HCEC 1CT (cell line): ENCODE measurements at regions not wholly inside any gene's neighbourhood (a gene's known extent, or its start where the extent isn't known, plus 50 kb on each side); places are given as distances from the start of the nearest gene placed in this dataset.

ENCODE experiments used
- DNase-seq: peaks from one replicate; pipeline ENCODE4 v3.0.0-alpha.2; 2017

GRCh38 chr3:68033867-68034266 lies 379.5 kb upstream of the SUCLG2 start:
- no peak for DNase-seq

- DNase-seq = no peak
These were observed 377.8 kb upstream of the SUCLG2 start for GRCh38 chr3:68032209-68032608.

DNA sequence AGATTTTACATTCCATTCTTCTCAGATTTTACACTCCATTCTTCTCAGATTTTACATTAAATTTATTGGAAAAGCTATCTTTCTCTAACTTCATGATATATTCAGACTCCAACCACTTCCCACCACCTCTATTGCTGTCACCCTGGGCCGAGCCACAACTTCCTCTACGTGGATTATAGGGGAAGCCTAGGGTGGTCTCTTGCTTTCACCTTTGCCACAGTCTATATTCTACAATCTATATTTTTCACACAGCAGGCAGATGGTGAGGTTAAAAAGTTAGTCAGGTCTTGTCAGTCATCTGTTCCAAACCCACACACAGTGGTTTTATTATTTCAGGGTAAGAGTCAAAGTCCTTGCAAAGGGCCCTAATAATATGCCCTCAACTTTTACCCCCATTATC lies 370.8 kb upstream of the SUCLG2 start:
- DNase-seq = no peak

GRCh38 chr3:68019876-68020275 lies 365.5 kb upstream of the SUCLG2 start:
- no peak for DNase-seq

- DNase-seq = no peak
These were observed 363.9 kb upstream of the SUCLG2 start for GRCh38 chr3:68018275-68018674.

- no peak for DNase-seq
These were observed 362.7 kb upstream of the SUCLG2 start for GRCh38 chr3:68017069-68017468.

DNA sequence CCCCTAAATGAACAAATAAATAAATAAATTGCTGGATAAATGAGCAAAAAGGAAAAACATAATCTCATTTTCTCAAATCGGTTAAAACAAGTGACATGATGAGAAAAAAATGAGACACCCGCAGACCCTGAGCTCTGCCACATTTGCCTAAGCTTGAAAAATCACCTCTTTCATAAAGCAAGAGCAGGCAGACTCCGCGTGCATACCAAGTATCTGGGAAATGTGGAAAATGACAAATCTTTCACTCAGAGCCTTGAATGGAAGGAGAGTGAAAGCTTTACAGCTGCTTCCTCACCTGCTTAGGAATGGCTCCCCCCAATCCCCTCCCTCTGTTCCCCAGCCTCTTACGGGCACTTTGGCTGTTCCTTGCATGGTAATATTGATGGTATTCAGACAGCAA lies 355.5 kb upstream of the SUCLG2 start:
- DNase-seq = no peak

DNA sequence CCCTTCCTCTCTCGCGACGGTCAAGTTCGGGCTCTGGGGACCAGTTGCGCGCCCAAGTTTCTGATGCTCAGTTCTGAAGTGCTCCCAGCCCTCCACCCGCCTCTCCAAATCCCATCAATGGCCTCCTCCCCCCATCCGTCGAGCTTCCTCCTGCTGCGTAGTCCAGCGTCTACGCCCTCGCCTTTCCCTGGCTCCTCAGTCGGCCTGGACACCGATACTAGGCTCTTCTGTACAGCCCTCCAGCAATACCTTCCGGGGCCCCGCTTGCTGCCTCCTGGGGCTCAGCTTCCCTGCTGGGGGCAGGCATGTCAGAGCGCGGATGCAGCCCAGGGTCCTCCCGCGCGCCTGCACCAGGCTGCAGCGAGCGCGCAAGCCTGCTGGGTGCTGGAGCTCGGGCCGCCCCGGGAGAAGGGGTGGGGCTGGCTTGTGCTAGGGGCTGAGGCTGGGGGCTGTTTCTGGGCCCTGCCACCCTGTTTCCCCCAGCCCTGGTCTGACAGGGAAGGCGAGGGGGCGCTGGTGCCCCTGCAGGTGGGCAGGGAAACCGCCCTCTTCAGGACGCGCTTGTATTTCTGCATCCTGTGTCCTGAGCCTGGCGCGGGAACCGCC lies 353.3 kb upstream of the SUCLG2 start:
- DNase-seq = no peak

- DNase-seq = no peak
These were observed 352.2 kb upstream of the SUCLG2 start for GRCh38 chr3:68006646-68007045.

- DNase-seq = no peak
These were observed 349.7 kb upstream of the SUCLG2 start for GRCh38 chr3:68004091-68004490.

DNA sequence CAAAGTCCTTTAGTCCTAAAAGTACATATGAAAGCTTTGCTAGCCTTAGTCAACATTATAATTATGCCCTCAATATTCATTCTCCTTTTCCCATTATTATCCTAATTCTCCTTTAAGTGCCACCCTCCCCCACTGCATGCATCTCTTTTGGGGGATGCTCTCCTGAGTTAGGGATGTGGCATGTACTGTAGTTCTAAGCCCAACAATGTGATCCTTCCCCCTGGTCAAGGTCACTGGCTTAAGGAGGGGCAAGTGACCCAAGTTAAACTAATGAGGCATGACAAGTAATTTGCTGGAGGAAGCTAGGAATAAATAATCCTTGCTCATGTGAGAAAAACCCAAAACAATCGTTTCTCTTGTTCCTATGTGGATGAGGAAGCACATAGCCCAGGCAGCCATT lies 343.9 kb upstream of the SUCLG2 start:
- no peak for DNase-seq

GRCh38 chr3:67995206-67995605 lies 340.8 kb upstream of the SUCLG2 start:
- DNase-seq = no peak

DNA sequence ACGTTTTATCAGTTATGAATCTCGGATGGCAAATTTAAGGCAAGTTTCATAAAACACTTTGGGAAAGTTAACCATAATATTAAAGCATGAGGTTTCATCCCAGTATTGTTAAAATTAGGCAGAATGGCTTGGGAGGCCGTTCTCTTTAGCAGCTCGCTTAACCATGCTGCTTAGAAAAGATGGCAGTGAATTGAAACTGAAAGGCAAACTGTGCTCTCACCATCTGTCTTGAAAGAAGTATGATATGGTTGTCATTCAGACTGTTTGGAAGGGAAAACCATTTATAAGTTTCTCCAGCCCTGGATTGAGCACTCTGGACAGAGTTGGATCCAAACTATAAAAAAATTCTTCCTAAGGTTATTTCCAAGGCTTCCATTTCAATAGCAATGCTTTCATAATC lies 332.3 kb upstream of the SUCLG2 start:
- DNase-seq = no peak

DNA sequence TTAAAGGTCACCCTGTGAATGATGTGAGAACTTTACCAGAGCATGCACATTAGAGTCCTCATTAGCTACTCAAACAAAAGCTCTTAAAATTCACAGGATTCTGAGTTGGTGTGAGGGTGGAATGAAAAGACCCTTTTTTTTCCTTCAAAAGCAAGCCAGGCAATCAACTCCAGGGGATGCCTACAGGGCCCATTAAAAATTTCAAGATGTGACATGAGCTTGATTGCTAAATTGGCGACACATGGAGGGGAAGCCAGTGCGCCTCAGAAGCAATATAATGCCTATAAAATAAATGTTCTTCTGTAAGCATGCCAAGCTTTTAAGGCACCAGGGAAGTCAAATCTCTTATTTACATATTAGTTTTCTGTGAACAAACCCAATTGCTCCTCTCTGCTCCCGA lies 328.8 kb upstream of the SUCLG2 start:
- no peak for DNase-seq

DNA sequence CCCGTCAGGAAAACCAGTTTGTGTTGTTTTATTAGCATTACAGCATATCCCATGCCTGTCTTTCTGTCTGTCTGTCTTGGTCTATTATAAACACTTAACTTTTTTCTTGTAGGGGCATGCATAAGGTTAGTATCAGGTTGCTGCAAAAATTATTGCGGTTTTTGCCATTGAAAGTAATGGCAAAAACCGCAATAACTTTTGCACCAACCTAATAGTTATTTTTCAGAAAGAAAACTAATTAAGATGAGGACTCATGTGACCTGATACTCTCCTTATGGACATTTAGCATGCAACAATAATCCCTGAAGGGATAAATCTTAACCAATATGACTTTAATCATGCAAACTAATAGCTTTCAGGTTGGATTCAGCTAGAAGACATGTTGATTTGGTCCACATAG lies 326.7 kb upstream of the SUCLG2 start:
- no peak for DNase-seq

DNA sequence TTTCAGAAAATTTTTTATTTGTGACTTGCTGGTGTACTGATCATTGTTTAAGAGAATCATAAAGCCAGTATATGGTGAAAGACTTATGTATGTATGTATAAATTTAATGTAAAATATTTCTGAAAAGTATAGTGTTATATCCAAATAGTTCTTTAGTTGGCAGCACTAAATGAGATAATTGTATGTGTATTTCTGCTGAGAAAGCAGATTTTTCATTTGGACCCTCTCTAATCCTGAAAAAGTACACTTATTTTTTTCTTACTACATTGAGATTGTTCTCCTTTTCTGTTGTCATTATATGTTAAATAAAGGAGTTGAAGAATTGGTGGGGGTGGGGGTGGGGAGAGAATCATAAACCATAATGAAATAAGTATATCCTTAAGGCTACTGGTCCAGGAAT lies 324.9 kb upstream of the SUCLG2 start:
- DNase-seq = no peak

GRCh38 chr3:67977762-67978161 lies 323.4 kb upstream of the SUCLG2 start:
- DNase-seq = no peak

- peak; percentile 71 for DNase-seq
These were observed 322.3 kb upstream of the SUCLG2 start for GRCh38 chr3:67976663-67977062.

- no peak for DNase-seq
These were observed 310.2 kb upstream of the SUCLG2 start for GRCh38 chr3:67964596-67964995.

- no peak for DNase-seq
These were observed 302.9 kb upstream of the SUCLG2 start for GRCh38 chr3:67957268-67957667.

DNA sequence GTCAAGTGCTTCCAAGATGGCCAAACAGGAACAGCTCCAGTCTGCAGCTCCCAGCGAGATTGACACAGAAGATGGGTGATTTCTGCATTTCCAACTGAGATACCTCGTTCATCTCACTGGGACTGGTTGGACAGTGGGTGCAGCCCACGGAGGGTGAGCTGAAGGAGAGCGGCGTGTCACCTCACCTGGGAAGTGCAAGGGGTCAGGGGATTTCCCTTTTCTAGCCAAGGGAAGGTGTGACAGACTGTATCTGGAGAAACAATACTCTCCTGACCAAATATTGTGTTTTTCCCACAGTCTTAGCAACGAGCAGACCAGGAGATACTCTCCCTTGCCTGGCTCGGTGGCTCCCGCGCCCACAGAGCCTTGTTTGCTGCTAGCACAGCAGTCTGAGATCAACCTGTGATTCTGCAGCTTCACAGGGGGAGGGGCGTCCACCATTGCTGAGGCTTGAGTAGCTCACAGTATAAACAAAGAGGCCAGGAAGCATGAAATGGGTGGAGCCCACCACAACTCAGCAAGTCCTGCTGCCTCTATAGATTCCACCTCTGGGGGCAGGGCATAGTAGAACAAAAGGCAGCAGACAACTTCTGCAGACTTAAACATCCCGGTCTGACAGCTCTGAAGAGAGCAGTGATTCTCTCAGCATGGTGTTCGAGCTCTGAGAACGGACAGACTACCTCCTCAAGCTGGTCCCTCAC lies 293.5 kb upstream of the SUCLG2 start:
- DNase-seq = peak; percentile 15

DNA sequence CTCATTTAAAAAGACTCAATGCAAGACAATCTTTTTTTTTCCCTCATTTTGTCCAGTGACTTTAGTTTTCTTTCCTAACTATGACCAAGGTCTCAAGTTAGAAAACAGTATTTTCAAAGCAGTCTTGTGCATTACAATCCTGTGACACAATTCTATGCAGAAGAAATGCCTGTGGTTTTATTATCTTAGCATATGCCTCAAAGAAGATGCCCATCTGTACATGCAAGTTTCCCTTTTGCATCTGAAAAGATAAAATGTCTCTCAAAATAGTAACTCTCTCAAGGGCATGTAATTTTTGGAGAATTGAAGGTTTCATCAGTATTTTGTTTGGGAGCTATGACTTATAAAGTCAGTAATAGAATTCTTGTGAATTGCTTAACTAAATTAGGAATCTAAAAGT lies 292.0 kb upstream of the SUCLG2 start:
- no peak for DNase-seq

DNA sequence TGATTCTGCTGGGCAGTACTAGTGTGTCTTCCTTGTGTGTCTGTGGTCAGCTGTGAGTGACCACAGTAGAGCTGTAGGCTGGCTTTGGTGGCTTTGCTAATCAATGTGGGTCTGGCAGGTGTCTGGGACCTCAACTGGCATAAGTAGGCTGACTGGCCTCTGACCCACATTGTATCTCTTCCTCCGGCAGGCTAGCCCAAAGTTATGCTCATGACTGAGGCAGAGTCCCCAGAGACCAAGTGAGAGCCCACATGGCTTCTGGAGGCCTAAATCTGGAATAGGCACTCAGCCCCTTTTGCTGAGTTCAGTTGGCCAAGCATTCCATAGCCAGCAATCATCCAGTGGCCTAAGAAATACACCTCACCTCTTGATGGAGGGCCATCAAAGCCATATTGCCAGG lies 289.1 kb upstream of the SUCLG2 start:
- no peak for DNase-seq

- DNase-seq = no peak
These were observed 287.1 kb upstream of the SUCLG2 start for GRCh38 chr3:67941433-67942030.
